Activated naive CD8-positive, alpha-beta T cell (primary cell): ENCODE measurements at regions not wholly inside any gene's neighbourhood (a gene's known extent, or its start where the extent isn't known, plus 50 kb on each side); places are given as distances from the start of the nearest gene placed in this dataset.

Experiments used
- H3K27ac Mint-ChIP-seq: one replicate; pipeline ENCODE4 v1.8.0; 2021; ENCODE audit warnings: mixed read lengths
- H3K27me3 Mint-ChIP-seq: one replicate; pipeline ENCODE4 v1.8.0; 2021; ENCODE audit warnings: mixed read lengths
- H3K36me3 Mint-ChIP-seq: one replicate; pipeline ENCODE4 v1.8.0; 2021; ENCODE audit warnings: mixed read lengths
- H3K4me1 Mint-ChIP-seq: one replicate; pipeline ENCODE4 v1.8.0; 2021; ENCODE audit warnings: low read depth, mixed read lengths
- H3K4me3 Mint-ChIP-seq: one replicate; pipeline ENCODE4 v1.8.0; 2021; ENCODE audit warnings: mild to moderate bottlenecking, mixed read lengths
- H3K9me3 Mint-ChIP-seq: one replicate; pipeline ENCODE4 v1.8.0; 2021; ENCODE audit warnings: low read depth, mixed read lengths

DNA sequence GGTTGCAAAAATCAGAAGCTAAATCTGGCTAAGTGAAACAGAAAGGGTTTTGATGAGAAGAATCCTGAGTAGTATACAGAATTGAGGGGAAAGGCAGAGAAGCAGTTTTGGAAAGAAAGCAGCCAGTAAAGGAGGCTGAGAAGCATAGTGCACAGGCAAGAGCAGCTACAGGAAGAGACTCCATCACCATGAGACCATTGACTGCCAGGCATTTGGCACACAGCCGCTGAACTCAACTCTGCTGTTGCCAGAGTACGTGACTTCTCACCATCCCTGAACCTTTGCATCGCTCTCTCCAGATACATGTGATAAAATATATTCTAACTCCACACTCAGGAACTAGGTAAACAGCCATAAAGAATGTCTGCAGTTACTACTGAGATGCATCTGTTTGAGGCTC lies 128.3 kb upstream of the C1orf21 start:
- Mint-ChIP-seq H3K9me3 (no peaks in the 10 kb centered on the region), H3K27ac (no peak overlapping the region), H3K4me1 (no peaks in the 10 kb centered on the region), H3K27me3 (peaks cover 20% of the 10 kb centered on the region), H3K36me3 (no peaks in the 10 kb centered on the region), H3K4me3 (no peak overlapping the region)

DNA sequence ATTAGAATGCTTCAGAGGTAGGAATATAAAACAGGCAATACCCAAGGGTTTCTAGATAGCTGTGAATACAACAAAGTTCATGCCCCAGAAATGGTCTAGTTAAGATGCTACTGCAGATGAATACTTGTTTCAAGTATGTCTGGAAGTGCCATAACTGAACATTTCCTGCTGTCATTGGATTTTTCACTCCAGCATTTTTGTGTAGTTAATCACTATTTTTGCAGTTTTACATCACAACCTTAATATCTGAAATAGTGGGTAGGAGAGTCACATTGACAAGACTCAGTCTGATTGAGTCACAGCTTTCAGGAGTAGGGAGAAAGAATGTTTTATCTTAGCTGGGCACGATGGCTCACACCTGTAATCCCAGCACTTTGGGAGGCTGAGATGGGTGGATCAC lies 126.4 kb upstream of the C1orf21 start:
- H3K36me3 Mint-ChIP-seq: no peaks in the 10 kb centered on the region
- no peak overlapping the region for H3K4me3 Mint-ChIP-seq
- H3K9me3 Mint-ChIP-seq: no peaks in the 10 kb centered on the region
- H3K27me3 Mint-ChIP-seq: peaks cover 19% of the 10 kb centered on the region
- H3K4me1 Mint-ChIP-seq: no peaks in the 10 kb centered on the region
- H3K27ac Mint-ChIP-seq: no peak overlapping the region

DNA sequence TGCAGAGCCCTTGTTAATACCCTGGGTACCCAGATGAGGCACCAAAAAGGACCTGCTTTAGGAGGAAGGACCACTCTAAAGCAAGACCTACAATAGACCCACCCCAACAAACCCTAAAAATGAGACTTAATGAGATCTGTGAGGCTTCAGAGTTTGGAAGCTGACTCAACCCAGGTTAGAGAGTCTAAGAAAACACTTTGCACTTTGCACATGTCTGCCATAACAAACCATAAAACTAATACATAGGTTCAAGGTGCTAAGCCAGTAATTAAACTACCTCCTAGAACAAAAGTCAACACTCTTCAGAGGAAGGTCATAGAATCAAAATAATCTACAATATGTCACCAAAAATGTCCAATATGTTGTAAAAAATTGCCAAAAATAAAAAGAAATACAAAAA lies 124.7 kb upstream of the C1orf21 start:
- no peaks in the 10 kb centered on the region for H3K4me1 Mint-ChIP-seq
- peaks cover 17% of the 10 kb centered on the region for H3K27me3 Mint-ChIP-seq
- H3K9me3 Mint-ChIP-seq: no peaks in the 10 kb centered on the region
- H3K27ac Mint-ChIP-seq: no peak overlapping the region
- no peak overlapping the region for H3K4me3 Mint-ChIP-seq
- H3K36me3 Mint-ChIP-seq: no peaks in the 10 kb centered on the region

DNA sequence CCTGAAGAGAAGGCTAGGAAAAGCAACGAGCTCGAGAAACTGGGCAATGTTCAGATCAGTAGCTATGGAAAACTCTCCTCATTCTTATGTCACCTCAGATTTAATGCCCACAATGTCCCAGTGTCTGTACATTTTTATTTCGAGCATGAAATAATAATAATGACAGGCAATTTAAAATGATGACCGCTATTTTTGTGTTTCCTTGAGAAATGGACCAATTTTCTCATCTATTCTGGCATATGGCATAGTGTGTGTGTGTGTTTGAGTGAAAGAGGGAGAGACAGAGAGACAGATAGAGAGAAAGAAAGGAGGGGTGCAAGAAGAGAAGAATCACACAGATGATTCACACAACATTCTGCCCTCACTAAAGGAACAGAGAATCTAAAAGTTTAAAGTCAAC lies 119.1 kb upstream of the C1orf21 start:
- H3K36me3 Mint-ChIP-seq: no peaks in the 10 kb centered on the region
- H3K27ac Mint-ChIP-seq: no peak overlapping the region
- H3K4me1 Mint-ChIP-seq: no peaks in the 10 kb centered on the region
- no peak overlapping the region for H3K4me3 Mint-ChIP-seq
- H3K9me3 Mint-ChIP-seq: no peaks in the 10 kb centered on the region
- H3K27me3 Mint-ChIP-seq: peaks cover 1% of the 10 kb centered on the region

DNA sequence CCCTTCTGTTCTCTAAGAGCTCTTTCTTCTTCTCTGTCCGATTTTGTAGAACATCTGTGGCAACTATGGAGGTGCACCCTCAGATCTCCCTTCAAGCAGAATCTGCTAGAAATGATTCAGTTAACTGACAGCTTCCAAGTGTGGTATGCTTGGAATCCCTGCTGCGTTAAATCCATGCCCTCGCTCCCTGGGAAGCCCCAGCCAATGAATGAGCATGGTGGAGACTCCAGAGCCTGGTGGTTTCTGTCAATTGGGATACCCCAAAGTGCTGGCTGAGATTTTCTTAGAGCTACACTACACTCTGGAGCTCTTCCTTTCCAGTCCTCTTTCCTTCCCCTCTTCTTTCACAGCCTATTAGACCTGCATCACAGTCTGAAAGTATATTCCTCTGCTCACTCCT lies 116.3 kb upstream of the C1orf21 start:
- Mint-ChIP-seq H3K9me3 (no peaks in the 10 kb centered on the region), H3K27ac (no peak overlapping the region), H3K36me3 (no peaks in the 10 kb centered on the region), H3K27me3 (peaks cover 3% of the 10 kb centered on the region), H3K4me3 (no peak overlapping the region), H3K4me1 (no peaks in the 10 kb centered on the region)

DNA sequence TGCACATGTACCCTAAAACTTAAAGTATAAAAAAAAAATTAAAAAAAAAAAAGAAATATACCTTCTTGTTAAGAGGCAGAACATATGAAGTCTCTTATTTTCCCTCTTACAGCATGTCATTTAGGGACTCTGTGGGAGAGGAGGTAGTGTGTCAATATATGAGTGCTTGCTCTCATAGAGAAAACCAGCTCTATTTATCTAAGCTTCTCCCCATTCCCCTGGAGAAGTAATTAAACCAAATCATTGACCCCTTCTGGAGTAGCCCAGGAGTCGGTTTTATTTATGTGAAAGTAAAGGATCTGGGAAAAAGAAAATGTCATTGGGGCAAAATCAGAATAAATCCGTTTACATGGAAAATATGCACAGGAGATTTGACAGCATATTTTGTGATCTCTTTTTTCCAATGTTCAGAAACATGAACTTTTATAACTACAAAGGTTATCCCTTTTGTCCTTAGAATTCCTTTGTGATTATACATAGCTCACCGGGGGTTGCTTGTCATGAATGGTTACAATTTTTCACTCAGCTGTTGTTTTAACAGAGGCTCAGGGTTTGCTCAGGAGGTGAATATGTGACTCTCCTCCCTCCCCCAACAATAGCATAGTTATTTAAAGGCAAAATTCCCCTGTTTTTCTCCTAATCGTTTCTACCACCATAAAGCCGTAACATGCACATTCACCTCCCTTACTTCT lies 114.5 kb upstream of the C1orf21 start:
- Mint-ChIP-seq H3K27me3 (peaks cover 3% of the 10 kb centered on the region), H3K4me3 (no peak overlapping the region), H3K9me3 (no peaks in the 10 kb centered on the region), H3K4me1 (no peaks in the 10 kb centered on the region), H3K27ac (no peak overlapping the region), H3K36me3 (no peaks in the 10 kb centered on the region)

DNA sequence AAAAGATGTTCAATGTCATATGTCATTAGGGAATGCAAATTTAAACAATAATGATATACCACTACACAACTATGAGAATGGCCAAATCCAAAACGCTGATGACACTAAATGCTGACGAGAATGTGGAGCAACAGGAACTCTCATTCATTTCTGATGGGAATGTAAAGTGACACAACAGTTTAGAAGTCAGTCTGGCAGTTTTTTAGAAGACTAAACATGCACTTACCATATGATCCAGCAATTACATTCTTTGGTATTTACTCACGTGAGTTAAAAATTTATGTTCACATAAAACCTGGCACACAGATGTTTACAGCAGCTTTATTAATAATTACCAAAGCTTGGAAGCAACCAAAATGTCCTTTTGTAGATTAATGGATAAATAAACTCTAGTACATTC lies 110.4 kb upstream of the C1orf21 start:
- H3K27ac Mint-ChIP-seq: no peak overlapping the region
- H3K4me3 Mint-ChIP-seq: no peak overlapping the region
- H3K36me3 Mint-ChIP-seq: no peaks in the 10 kb centered on the region
- H3K4me1 Mint-ChIP-seq: no peaks in the 10 kb centered on the region
- peaks cover 3% of the 10 kb centered on the region for H3K27me3 Mint-ChIP-seq
- no peaks in the 10 kb centered on the region for H3K9me3 Mint-ChIP-seq

DNA sequence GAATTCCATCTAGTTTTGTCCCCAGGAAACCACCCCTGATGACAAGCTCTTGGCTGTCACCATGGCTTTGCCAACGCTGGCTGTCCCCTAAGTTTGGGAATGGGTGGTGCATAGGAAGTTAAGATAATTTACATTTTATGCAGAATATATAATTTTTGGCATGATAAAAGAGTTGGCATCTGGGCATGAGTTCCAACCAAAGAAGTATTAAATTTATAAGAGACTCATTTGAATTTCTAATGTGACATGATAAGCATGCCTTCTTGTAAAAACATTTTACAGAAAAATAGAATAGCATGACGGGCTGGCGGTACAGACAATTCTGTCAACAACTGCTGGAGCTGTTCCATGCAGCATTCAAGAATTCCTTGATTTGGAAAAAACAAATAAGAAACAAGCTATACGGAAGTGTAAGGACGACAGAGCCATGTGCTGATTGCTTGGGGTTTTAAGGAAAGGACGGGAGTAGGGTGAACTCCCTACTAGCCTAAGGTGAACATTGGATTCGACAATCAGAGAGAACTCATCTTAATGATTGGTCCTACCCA lies 106.8 kb upstream of the C1orf21 start:
- H3K4me1 Mint-ChIP-seq: no peaks in the 10 kb centered on the region
- H3K9me3 Mint-ChIP-seq: no peaks in the 10 kb centered on the region
- H3K27me3 Mint-ChIP-seq: no peaks in the 10 kb centered on the region
- no peak overlapping the region for H3K4me3 Mint-ChIP-seq
- H3K27ac Mint-ChIP-seq: no peak overlapping the region
- no peaks in the 10 kb centered on the region for H3K36me3 Mint-ChIP-seq

DNA sequence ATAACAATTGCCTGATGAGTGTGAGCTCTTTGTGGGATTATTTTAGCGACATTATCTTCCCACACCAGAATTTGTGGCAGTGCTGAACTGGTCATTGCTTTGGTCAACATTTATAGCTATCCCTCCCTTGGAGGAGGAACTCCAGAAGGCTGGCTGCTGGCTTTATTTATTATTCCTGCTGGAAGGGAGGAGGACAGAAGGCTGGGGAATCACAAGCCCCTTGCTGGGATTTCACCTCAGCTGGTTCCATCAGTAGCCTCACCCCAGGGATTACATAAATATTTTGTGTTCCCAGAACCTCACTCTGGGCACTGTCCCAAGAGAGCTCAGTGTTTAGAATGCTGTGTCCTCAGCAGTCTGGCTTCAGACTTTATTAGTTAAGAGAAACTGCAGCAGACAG lies 102.8 kb upstream of the C1orf21 start:
- no peaks in the 10 kb centered on the region for H3K27me3 Mint-ChIP-seq
- H3K27ac Mint-ChIP-seq: no peak overlapping the region
- H3K36me3 Mint-ChIP-seq: no peaks in the 10 kb centered on the region
- no peaks in the 10 kb centered on the region for H3K9me3 Mint-ChIP-seq
- H3K4me1 Mint-ChIP-seq: no peaks in the 10 kb centered on the region
- no peak overlapping the region for H3K4me3 Mint-ChIP-seq

DNA sequence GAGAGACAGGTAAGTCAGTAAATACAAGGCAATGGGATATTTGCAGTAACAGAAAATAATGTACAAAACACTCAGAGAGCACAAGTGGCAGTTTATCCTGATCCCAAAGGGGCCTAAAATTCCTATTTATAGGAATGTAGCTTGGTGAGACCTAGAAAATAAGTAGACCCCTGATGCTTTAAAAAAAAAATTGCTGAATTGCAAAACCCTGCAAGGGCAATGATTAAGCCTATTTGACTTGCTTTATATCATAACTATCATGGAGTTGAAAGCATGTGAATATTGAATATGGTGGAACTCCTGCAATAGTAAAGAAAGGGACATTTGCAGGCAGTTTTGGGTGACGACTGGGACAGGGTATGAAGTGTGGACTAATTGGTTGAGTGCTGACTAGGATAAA lies 101.9 kb upstream of the C1orf21 start:
- Mint-ChIP-seq H3K4me1 (no peaks in the 10 kb centered on the region), H3K9me3 (no peaks in the 10 kb centered on the region), H3K4me3 (no peak overlapping the region), H3K27me3 (no peaks in the 10 kb centered on the region), H3K27ac (no peak overlapping the region), H3K36me3 (no peaks in the 10 kb centered on the region)

DNA sequence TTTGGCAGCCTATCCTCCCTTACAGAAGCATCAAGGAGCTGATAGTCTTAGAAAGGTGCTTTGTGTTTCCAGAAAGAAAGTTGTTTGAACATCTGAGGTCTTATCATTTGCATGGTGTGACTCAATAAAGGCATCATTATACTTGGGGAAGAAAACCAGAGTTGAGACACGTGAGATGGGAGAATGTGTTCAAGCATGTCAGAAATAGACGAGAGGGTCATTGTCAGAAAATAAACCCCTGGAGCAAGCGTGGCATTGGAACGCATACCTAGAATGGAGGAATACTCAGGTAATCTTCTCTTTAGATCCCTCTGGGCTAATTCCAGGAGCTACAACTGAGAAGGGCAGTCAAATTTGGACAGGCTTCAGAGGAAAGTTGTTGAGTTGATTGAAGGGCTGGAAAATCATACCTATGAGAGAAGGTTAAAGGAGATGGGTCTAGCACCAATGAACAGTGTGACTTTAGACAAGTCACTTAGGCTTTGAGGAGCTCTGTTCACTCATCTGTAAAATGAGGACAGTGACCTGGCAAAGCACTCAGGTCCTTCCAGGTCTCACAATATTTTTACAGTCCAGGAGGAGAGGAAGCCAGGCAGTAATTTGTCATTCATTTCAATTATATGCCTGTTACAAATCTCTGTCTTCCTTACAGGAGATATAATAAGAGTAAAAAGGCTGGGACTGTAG lies 101.3 kb upstream of the C1orf21 start:
- no peaks in the 10 kb centered on the region for H3K27me3 Mint-ChIP-seq
- no peaks in the 10 kb centered on the region for H3K4me1 Mint-ChIP-seq
- no peaks in the 10 kb centered on the region for H3K9me3 Mint-ChIP-seq
- no peaks in the 10 kb centered on the region for H3K36me3 Mint-ChIP-seq
- no peak overlapping the region for H3K4me3 Mint-ChIP-seq
- no peak overlapping the region for H3K27ac Mint-ChIP-seq

DNA sequence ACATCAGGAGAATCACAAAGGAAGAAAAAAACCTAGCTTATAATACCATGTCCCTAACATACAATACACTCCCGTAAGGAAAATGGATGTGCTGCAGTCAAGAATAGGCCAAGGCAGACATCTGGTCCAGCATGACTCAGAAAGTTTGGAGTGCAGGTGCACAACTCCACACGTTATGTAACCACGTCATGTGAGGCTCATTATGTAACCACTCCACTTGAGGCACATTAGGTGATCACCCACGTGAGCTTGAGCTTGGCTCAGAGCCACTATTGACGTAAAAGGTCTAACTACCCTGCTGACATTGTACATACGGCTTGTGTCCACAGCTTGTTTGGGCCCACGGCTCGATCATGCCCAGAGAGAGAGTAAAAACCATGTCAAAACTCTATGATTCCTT lies 99.8 kb upstream of the C1orf21 start:
- Mint-ChIP-seq H3K4me3 (no peak overlapping the region), H3K27ac (no peak overlapping the region), H3K4me1 (no peaks in the 10 kb centered on the region), H3K27me3 (no peaks in the 10 kb centered on the region), H3K36me3 (no peaks in the 10 kb centered on the region), H3K9me3 (no peaks in the 10 kb centered on the region)

DNA sequence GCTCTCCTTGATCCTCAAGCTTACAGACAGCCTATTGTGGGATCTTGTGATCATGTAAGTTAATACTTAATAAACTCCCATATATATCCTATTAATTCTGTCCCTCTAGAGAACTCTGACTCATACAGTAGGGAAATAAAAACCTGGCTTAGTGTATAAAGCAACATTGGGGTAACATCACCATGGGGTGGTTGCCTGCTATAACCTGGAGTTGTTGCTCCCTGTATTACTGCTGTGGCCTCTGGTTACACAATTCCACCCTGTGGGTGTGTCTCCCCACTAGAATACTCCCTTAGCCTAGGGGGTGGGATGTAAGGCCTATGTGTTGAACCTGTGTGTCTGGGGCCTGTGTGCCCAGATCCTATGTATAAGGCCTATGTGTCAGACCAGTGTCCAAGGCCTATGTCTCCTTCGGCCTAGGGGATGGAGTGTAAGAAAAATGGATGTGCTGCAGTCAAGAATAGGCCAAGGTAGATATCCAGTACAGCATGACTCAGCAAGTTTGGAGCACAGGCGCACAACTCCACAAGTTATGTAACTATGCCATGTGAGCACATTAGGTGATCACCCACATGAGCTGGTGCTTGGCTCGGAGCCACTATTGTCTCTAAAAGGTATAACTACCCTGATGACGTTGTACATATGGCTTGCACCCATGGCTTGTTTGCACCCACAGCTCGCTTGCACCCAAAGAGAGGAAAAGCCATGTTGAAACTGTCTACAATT lies 96.8 kb upstream of the C1orf21 start:
- H3K27ac Mint-ChIP-seq: no peak overlapping the region
- H3K9me3 Mint-ChIP-seq: no peaks in the 10 kb centered on the region
- H3K4me3 Mint-ChIP-seq: no peak overlapping the region
- H3K36me3 Mint-ChIP-seq: no peaks in the 10 kb centered on the region
- H3K4me1 Mint-ChIP-seq: no peaks in the 10 kb centered on the region
- H3K27me3 Mint-ChIP-seq: no peaks in the 10 kb centered on the region

DNA sequence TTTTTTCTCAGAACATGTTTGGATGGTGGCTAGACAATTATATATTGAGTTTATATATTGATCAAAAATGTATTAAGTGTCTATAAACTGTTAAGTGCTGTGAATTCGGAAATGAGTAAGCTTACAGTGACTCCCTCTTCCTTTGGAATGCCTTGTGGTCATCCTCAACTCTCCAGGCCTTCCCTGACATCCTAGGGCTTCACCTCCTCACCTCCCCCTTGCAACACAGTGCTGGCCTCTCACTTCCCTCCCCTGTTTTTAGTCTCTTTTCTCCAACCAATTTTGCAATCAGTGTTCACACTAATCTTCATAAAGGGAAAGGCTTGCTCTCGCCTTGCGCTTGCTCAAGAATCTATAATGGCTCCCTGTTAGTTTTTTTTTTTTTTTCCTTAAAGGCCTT lies 95.1 kb upstream of the C1orf21 start:
- no peaks in the 10 kb centered on the region for H3K4me1 Mint-ChIP-seq
- H3K9me3 Mint-ChIP-seq: no peaks in the 10 kb centered on the region
- no peak overlapping the region for H3K27ac Mint-ChIP-seq
- no peak overlapping the region for H3K4me3 Mint-ChIP-seq
- H3K27me3 Mint-ChIP-seq: no peaks in the 10 kb centered on the region
- H3K36me3 Mint-ChIP-seq: no peaks in the 10 kb centered on the region

DNA sequence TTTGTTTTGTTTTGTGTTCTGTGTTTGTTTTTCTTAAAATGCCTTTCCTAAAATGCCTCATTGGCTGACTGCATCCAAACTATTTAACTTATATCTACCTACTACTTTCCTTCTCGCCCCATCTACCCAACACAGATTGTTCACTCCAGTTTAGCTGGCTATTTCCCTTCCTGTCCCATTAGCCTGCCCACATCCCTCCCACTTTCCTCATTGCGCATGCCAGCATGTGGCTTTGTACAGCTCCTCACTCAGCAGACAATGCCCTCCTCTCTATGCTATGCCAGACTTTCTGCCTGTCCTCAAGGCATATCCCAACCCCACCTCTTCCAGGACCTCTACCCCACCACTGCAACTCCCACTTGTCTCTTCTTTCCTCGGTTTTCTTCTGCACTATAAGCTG lies 94.7 kb upstream of the C1orf21 start:
- H3K4me3 Mint-ChIP-seq: no peak overlapping the region
- H3K4me1 Mint-ChIP-seq: no peaks in the 10 kb centered on the region
- no peaks in the 10 kb centered on the region for H3K36me3 Mint-ChIP-seq
- no peak overlapping the region for H3K27ac Mint-ChIP-seq
- H3K9me3 Mint-ChIP-seq: no peaks in the 10 kb centered on the region
- no peaks in the 10 kb centered on the region for H3K27me3 Mint-ChIP-seq
